Loucy (cell line): ENCODE measurements at regions not wholly inside any gene's neighbourhood (a gene's known extent, or its start where the extent isn't known, plus 50 kb on each side); places are given as distances from the start of the nearest gene placed in this dataset.

Experiments
- H2AFZ ChIP-seq: fragments of 200-600 bp; sonication (generic); 2 replicates; pipeline ENCODE4 v1.6.0; 2016; ENCODE audit warnings: antibody characterized with exemption, mild to moderate bottlenecking, low read length, moderate library complexity
- H3F3A ChIP-seq: fragments of 200-600 bp; 2 replicates; pipeline ENCODE4 v1.6.0; 2016; ENCODE audit warnings: antibody characterized with exemption, low read depth, mild to moderate bottlenecking
- H3K27me3 ChIP-seq: fragments of 200-600 bp; sonication (generic); 2 replicates; pipeline ENCODE4 v1.6.1; 2014; ENCODE audit warnings: low read length, mild to moderate bottlenecking; ENCODE audit not compliant: insufficient read depth, poor library complexity, severe bottlenecking
- H3K36me3 ChIP-seq: fragments of 200-600 bp; sonication (generic); 2 replicates; pipeline ENCODE4 v1.6.1; 2016; ENCODE audit warnings: low read length; ENCODE audit not compliant: insufficient read depth
- H3K4me1 ChIP-seq: fragments of 200-600 bp; sonication (generic); 2 replicates; pipeline ENCODE4 v1.5.1; 2014; ENCODE audit warnings: low read length, mild to moderate bottlenecking; ENCODE audit not compliant: insufficient read depth, poor library complexity, severe bottlenecking
- H3K4me2 ChIP-seq: fragments of 200-600 bp; sonication (generic); 2 replicates; pipeline ENCODE4 v1.6.0; 2014; ENCODE audit warnings: antibody characterized with exemption, low read length, low read depth, mild to moderate bottlenecking; ENCODE audit not compliant: poor library complexity, severe bottlenecking
- H3K4me3 ChIP-seq: fragments of 200-600 bp; sonication (generic); 2 replicates; pipeline ENCODE4 v1.5.1; 2014; ENCODE audit warnings: low read length, mild to moderate bottlenecking, mixed read lengths; ENCODE audit not compliant: poor library complexity, severe bottlenecking
- H3K79me2 ChIP-seq: fragments of 200-600 bp; sonication (generic); 2 replicates; pipeline ENCODE4 v1.6.1; 2014; ENCODE audit warnings: low read length; ENCODE audit not compliant: insufficient read depth
- H3K9ac ChIP-seq: fragments of 200-600 bp; sonication (generic); 2 replicates; pipeline ENCODE4 v1.6.0; 2014; ENCODE audit warnings: mild to moderate bottlenecking, low read depth, low read length, moderate library complexity; ENCODE audit not compliant: poor library complexity, severe bottlenecking
- H3K9me2 ChIP-seq: fragments of 200-600 bp; sonication (generic); replicated peaks from 2 replicates; pipeline ENCODE4 v1.6.1; 2016; ENCODE audit warnings: low read depth, low read length, mixed read lengths
- H3K9me3 ChIP-seq: fragments of 200-600 bp; sonication (generic); 2 replicates; pipeline ENCODE4 v1.6.1; 2014; ENCODE audit warnings: mild to moderate bottlenecking, antibody characterized with exemption, low read length, low read depth; ENCODE audit not compliant: insufficient read depth
- H4K20me1 ChIP-seq: fragments of 200-600 bp; sonication (generic); 2 replicates; pipeline ENCODE4 v1.6.0; 2014; ENCODE audit warnings: antibody characterized with exemption, low read length, mild to moderate bottlenecking; ENCODE audit not compliant: insufficient read depth, poor library complexity, severe bottlenecking
- EZH2phosphoT487 ChIP-seq: fragments of 200-600 bp; IDR thresholded peaks from 2 replicates; pipeline ENCODE4 v1.6.1; 2018; ENCODE audit warnings: antibody characterized with exemption, mild to moderate bottlenecking, moderate library complexity, borderline replicate concordance
- TF ChIP-seq, protein P1 (sequence below): fragments of 200-600 bp; sonication (generic); conservative IDR thresholded peaks from 2 replicates; pipeline ENCODE4 v1.5.1; 2014; ENCODE audit warnings: mild to moderate bottlenecking, antibody characterized with exemption, low read length

GRCh38 chr7:89728481-89728880 lies 425.8 kb upstream of the STEAP1 start:
- TF ChIP-seq, protein P1, sequence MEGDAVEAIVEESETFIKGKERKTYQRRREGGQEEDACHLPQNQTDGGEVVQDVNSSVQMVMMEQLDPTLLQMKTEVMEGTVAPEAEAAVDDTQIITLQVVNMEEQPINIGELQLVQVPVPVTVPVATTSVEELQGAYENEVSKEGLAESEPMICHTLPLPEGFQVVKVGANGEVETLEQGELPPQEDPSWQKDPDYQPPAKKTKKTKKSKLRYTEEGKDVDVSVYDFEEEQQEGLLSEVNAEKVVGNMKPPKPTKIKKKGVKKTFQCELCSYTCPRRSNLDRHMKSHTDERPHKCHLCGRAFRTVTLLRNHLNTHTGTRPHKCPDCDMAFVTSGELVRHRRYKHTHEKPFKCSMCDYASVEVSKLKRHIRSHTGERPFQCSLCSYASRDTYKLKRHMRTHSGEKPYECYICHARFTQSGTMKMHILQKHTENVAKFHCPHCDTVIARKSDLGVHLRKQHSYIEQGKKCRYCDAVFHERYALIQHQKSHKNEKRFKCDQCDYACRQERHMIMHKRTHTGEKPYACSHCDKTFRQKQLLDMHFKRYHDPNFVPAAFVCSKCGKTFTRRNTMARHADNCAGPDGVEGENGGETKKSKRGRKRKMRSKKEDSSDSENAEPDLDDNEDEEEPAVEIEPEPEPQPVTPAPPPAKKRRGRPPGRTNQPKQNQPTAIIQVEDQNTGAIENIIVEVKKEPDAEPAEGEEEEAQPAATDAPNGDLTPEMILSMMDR: no peak
- no peak for TF ChIP-seq EZH2phosphoT487
- H3F3A ChIP-seq: no peaks in the 10 kb centered on the region
- no peaks in the 10 kb centered on the region for H3K79me2 ChIP-seq
- no peaks in the 10 kb centered on the region for H3K9me3 ChIP-seq
- no peak overlapping the region for H3K9ac ChIP-seq
- H3K36me3 ChIP-seq: no peaks in the 10 kb centered on the region
- no peaks in the 10 kb centered on the region for H3K9me2 ChIP-seq
- H4K20me1 ChIP-seq: no peaks in the 10 kb centered on the region
- H3K4me2 ChIP-seq: no peak overlapping the region
- H3K4me3 ChIP-seq: no peak overlapping the region
- H3K4me1 ChIP-seq: no peaks in the 10 kb centered on the region
- no peak overlapping the region for H2AFZ ChIP-seq
- no peaks in the 10 kb centered on the region for H3K27me3 ChIP-seq

DNA sequence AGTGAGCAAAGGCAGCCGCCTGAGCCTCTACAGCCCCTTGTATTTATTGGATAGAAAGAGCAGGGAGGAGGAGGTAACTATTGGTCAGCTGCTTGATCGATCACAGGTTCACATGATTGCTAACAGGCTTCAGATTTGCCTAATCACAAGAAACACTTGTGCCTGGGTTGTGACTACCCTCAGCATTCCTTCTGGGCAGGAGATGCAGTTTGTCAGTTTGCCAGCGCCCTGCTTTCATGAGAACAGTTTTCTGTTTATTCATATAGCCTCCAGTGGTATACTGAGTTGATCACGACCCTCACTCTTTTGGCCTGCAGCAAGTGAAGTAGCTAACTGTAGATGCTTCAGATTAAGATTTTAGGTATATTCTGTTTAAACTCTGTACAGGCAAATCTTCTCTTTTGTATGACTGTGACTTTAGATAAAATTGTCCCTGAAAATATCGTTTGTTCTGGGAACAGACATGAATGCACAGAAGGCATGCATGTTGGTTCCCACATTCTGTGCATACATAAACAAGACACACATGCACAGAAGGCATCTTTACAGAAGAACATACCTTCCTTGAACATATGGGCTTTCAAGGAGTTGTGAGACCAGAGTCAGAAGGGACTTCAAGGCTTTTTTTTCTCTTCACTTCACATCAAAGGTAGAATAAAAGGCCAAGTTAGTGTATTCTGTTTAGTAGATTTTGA lies 422.4 kb upstream of the STEAP1 start:
- Histone ChIP-seq H3K4me2 (no peak overlapping the region), H2AFZ (no peak overlapping the region), H3K27me3 (no peaks in the 10 kb centered on the region), H4K20me1 (no peaks in the 10 kb centered on the region), H3K9me2 (no peaks in the 10 kb centered on the region), H3K4me1 (no peaks in the 10 kb centered on the region), H3K9ac (no peak overlapping the region), H3F3A (no peaks in the 10 kb centered on the region), H3K36me3 (no peaks in the 10 kb centered on the region), H3K9me3 (no peaks in the 10 kb centered on the region; the same call in 1 of the 2 replicates), H3K79me2 (no peaks in the 10 kb centered on the region), H3K4me3 (no peak overlapping the region)
- no peak for TF ChIP-seq EZH2phosphoT487
- TF ChIP-seq, protein P1: no peak

- no peaks in the 10 kb centered on the region for H3K4me1 ChIP-seq
- no peaks in the 10 kb centered on the region for H3K36me3 ChIP-seq
- H3K9me3 ChIP-seq: no peaks in the 10 kb centered on the region; the same call in 1 of the 2 replicates
- H3K4me3 ChIP-seq: no peak overlapping the region
- H3K9me2 ChIP-seq: no peaks in the 10 kb centered on the region
- no peaks in the 10 kb centered on the region for H3K79me2 ChIP-seq
- no peak for TF ChIP-seq EZH2phosphoT487
- TF ChIP-seq, protein P1: no peak
- H3K9ac ChIP-seq: no peak overlapping the region
- no peak overlapping the region for H2AFZ ChIP-seq
- no peaks in the 10 kb centered on the region for H4K20me1 ChIP-seq
- H3K4me2 ChIP-seq: no peak overlapping the region
- no peaks in the 10 kb centered on the region for H3F3A ChIP-seq
- no peaks in the 10 kb centered on the region for H3K27me3 ChIP-seq
Measured at GRCh38 chr7:89738549-89738948, 415.7 kb upstream of the STEAP1 start.
